HEK293 (cell line): ENCODE measurements at regions not wholly inside any gene's neighbourhood (a gene's known extent, or its start where the extent isn't known, plus 50 kb on each side); places are given as distances from the start of the nearest gene placed in this dataset.

ENCODE experiments used
- ATF2 ChIP-seq: fragments of 450-650 bp; formaldehyde crosslinking; IDR thresholded peaks from 2 replicates; pipeline ENCODE4 v1.5.1; 2016; ENCODE audit warnings: missing biosample characterization, missing genetic modification characterization, low read depth
- CTCF ChIP-seq: fragments of 450-650 bp; formaldehyde crosslinking; IDR thresholded peaks from 2 replicates; pipeline ENCODE4 v1.5.1; 2016; ENCODE audit warnings: missing biosample characterization, missing genetic modification characterization
- ZNF274 ChIP-seq, 2 experiments: fragments of 200-500 bp in 1 of 2; fragments of 450-650 bp in 1 of 2; sonication (Bioruptor generic) in 1 of 2; formaldehyde crosslinking in 1 of 2; IDR thresholded peaks; 2 replicates each; pipeline versions ENCODE4 v1.5.1 to v1.6.1; 2014 to 2016; ENCODE audit warnings: borderline replicate concordance in 1 of 2, inconsistent platforms in 1 of 2, low read length in 1 of 2, missing biosample characterization in 1 of 2, missing genetic modification characterization in 1 of 2
- ZNF280D ChIP-seq: fragments of 450-650 bp; formaldehyde crosslinking; IDR thresholded peaks from 2 replicates; pipeline ENCODE4 v1.5.1; 2016; ENCODE audit warnings: missing biosample characterization, missing genetic modification characterization
- ZNF391 ChIP-seq: fragments of 450-650 bp; formaldehyde crosslinking; IDR thresholded peaks from 2 replicates; pipeline ENCODE4 v1.5.1; 2016; ENCODE audit warnings: low read depth, missing biosample characterization, missing genetic modification characterization, borderline replicate concordance
- ZNF558 ChIP-seq: fragments of 450-650 bp; formaldehyde crosslinking; IDR thresholded peaks from 2 replicates; pipeline ENCODE4 v1.5.1; 2016; ENCODE audit warnings: missing biosample characterization, missing genetic modification characterization
- ZNF580 ChIP-seq: fragments of 450-650 bp; formaldehyde crosslinking; IDR thresholded peaks from 2 replicates; pipeline ENCODE4 v1.5.1; 2016; ENCODE audit warnings: missing biosample characterization, missing genetic modification characterization
- ZNF692 ChIP-seq: fragments of 450-650 bp; formaldehyde crosslinking; IDR thresholded peaks from 2 replicates; pipeline ENCODE4 v1.5.1; 2016; ENCODE audit warnings: missing biosample characterization, missing genetic modification characterization

GRCh38 chr5:27472000-27472763 lies 433.8 kb upstream of the CDH9 start:
- TF ChIP-seq ATF2 (tag by site-specific recombination) (no peak), CTCF (peak; percentile 9; the same call in 1 of the 2 replicates), ZNF580 (tag by site-specific recombination) (no peak), ZNF280D (no peak), ZNF558 (tag by site-specific recombination) (0 out of 2 replicates have a peak, but pooled peaks have one; percentile 44), ZNF274 (IDR thresholded peaks at IDR 0.05; ENCODE audit: low read length) (no peak), ZNF274 (tag by site-specific recombination; IDR thresholded peaks at IDR 0.05; ENCODE audit: borderline replicate concordance) (no peak), ZNF692 (tag by site-specific recombination) (no peak), ZNF391 (no peak)
